ENCODE measurements at regions not wholly inside any gene's neighbourhood (a gene's known extent, or its start where the extent isn't known, plus 50 kb on each side); places are given as distances from the start of the nearest gene placed in this dataset.

DNA sequence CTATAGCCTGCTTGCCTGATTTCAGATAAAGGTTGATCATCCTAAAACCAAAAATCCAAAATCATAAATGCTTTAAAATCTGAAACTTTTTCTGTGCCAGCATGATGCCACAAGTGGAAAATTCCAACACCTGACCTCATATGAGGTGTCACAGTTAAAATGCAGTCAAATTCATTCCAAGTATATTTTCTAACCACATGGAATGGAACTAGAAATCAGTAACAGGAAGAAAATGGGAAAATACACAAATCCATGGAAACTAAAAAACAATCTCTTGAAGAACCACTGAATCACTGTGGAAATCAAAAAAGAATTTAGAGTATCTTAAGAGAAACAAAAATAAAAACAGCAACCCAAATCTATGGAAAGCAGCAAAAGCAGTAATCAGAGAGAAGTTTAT is 297.5 kb upstream of the COX7C start:
- H3K27me3 ChIP-seq (ENCODE audit: control insufficient read depth, insufficient read depth, low read length): no peaks in the 10 kb centered on the region
- no peak for TF ChIP-seq SIN3A (IDR thresholded peaks at IDR 0.05; ENCODE audit: borderline replicate concordance, insufficient read depth, low read depth, low read length)
- TF ChIP-seq POLR2AphosphoS5 (IDR thresholded peaks at IDR 0.05; ENCODE audit: low read depth, low read length): no peak
- TF ChIP-seq, protein P1, sequence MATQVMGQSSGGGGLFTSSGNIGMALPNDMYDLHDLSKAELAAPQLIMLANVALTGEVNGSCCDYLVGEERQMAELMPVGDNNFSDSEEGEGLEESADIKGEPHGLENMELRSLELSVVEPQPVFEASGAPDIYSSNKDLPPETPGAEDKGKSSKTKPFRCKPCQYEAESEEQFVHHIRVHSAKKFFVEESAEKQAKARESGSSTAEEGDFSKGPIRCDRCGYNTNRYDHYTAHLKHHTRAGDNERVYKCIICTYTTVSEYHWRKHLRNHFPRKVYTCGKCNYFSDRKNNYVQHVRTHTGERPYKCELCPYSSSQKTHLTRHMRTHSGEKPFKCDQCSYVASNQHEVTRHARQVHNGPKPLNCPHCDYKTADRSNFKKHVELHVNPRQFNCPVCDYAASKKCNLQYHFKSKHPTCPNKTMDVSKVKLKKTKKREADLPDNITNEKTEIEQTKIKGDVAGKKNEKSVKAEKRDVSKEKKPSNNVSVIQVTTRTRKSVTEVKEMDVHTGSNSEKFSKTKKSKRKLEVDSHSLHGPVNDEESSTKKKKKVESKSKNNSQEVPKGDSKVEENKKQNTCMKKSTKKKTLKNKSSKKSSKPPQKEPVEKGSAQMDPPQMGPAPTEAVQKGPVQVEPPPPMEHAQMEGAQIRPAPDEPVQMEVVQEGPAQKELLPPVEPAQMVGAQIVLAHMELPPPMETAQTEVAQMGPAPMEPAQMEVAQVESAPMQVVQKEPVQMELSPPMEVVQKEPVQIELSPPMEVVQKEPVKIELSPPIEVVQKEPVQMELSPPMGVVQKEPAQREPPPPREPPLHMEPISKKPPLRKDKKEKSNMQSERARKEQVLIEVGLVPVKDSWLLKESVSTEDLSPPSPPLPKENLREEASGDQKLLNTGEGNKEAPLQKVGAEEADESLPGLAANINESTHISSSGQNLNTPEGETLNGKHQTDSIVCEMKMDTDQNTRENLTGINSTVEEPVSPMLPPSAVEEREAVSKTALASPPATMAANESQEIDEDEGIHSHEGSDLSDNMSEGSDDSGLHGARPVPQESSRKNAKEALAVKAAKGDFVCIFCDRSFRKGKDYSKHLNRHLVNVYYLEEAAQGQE (IDR thresholded peaks at IDR 0.05; ENCODE audit: insufficient read depth in 1 of 2, low read depth in 2 of 2, low read length in 1 of 2): no peak
- TF ChIP-seq, protein P2, sequence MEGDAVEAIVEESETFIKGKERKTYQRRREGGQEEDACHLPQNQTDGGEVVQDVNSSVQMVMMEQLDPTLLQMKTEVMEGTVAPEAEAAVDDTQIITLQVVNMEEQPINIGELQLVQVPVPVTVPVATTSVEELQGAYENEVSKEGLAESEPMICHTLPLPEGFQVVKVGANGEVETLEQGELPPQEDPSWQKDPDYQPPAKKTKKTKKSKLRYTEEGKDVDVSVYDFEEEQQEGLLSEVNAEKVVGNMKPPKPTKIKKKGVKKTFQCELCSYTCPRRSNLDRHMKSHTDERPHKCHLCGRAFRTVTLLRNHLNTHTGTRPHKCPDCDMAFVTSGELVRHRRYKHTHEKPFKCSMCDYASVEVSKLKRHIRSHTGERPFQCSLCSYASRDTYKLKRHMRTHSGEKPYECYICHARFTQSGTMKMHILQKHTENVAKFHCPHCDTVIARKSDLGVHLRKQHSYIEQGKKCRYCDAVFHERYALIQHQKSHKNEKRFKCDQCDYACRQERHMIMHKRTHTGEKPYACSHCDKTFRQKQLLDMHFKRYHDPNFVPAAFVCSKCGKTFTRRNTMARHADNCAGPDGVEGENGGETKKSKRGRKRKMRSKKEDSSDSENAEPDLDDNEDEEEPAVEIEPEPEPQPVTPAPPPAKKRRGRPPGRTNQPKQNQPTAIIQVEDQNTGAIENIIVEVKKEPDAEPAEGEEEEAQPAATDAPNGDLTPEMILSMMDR (IDR thresholded peaks at IDR 0.05): no peak
- no peak for TF ChIP-seq TCF7L2 (IDR thresholded peaks at IDR 0.05; ENCODE audit: low read depth, low read length)
- no peaks in the 10 kb centered on the region for H3K36me3 ChIP-seq (ENCODE audit: control insufficient read depth, insufficient read depth, low read length)
- intact Hi-C loops (cut with micrococcal nuclease; ENCODE audit: unreplicated experiment): no loop called here
- H3K4me1 ChIP-seq (ENCODE audit: control insufficient read depth, insufficient read depth, low read length): no peaks in the 10 kb centered on the region
- in situ Hi-C loops (cut with HindIII; ENCODE audit: low pct_unique_long_range_greater_than_20kb, low sequenced_read_pairs): no loop called here
- H3K9me3 ChIP-seq (ENCODE audit: control insufficient read depth, insufficient read depth, low read depth, low read length): no peaks in the 10 kb centered on the region
- POLR2A ChIA-PET: no interaction called here
- no peak for DNase-seq (ENCODE audit: low read depth, low spot score)
- CTCF ChIA-PET: no interaction called here
- no TSS peak for BruUV-seq (replicated peaks)
- H3K27ac ChIP-seq (ENCODE audit: low read length): no peak overlapping the region
- H3K4me3 ChIP-seq (ENCODE audit: low read depth in 2 of 2, low read length in 2 of 2): no peak overlapping the region
- no peak for ATAC-seq

DNA sequence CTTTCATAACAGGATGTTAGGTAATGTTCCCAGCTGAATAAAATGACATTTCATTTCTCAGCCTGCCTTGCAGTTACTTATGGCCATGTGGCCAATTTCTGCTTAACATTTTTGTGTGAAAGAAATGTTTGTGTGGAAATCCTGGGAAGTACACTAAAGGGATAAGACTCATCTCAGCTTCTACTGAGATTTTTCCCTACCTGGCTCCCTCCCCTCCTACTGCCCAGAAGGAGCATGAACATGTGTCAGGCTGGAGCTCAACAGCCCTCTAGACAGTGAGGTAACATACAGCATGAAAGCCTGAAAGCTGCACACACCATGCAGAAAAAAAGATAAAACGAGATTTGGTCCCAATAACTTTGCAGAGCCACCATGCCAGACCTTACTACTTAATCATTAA is 288.4 kb upstream of the COX7C start:
- ChIA-PET POLR2A (no interaction called here), CTCF (no interaction called here)
- TF ChIP-seq POLR2AphosphoS5 (IDR thresholded peaks at IDR 0.05; ENCODE audit: low read depth, low read length) (no peak), TCF7L2 (IDR thresholded peaks at IDR 0.05; ENCODE audit: low read depth, low read length) (no peak)
- TF ChIP-seq, protein P1 (IDR thresholded peaks at IDR 0.05; ENCODE audit: insufficient read depth in 1 of 2, low read depth in 2 of 2, low read length in 1 of 2): no peak
- ATAC-seq (no peak), DNase-seq (ENCODE audit: low read depth, low spot score) (no peak)
- in situ Hi-C loops (cut with HindIII; ENCODE audit: low pct_unique_long_range_greater_than_20kb, low sequenced_read_pairs) (no loop called here), intact Hi-C loops (cut with micrococcal nuclease; ENCODE audit: unreplicated experiment) (no loop called here)
- Histone ChIP-seq H3K27ac (ENCODE audit: low read length) (no peak overlapping the region), H3K9me3 (ENCODE audit: control insufficient read depth, insufficient read depth, low read depth, low read length) (no peaks in the 10 kb centered on the region), H3K4me3 (ENCODE audit: low read depth in 2 of 2, low read length in 2 of 2) (no peak overlapping the region), H3K4me1 (ENCODE audit: control insufficient read depth, insufficient read depth, low read length) (no peaks in the 10 kb centered on the region), H3K27me3 (ENCODE audit: control insufficient read depth, insufficient read depth, low read length) (no peaks in the 10 kb centered on the region), H3K36me3 (ENCODE audit: control insufficient read depth, insufficient read depth, low read length) (no peaks in the 10 kb centered on the region)
- no TSS peak for BruUV-seq (replicated peaks)

Measured in Panc1 (cell line).